GM19099 (cell line): ENCODE measurements at regions not wholly inside any gene's neighbourhood (a gene's known extent, or its start where the extent isn't known, plus 50 kb on each side); places are given as distances from the start of the nearest gene placed in this dataset.

ENCODE experiments used
- POLR2A ChIP-seq: IDR thresholded peaks from 3 replicates; pipeline ENCODE4 v1.6.1; 2011; ENCODE audit warnings: low read depth; ENCODE audit not compliant: insufficient read length; ENCODE audit errors: extremely low read depth

DNA sequence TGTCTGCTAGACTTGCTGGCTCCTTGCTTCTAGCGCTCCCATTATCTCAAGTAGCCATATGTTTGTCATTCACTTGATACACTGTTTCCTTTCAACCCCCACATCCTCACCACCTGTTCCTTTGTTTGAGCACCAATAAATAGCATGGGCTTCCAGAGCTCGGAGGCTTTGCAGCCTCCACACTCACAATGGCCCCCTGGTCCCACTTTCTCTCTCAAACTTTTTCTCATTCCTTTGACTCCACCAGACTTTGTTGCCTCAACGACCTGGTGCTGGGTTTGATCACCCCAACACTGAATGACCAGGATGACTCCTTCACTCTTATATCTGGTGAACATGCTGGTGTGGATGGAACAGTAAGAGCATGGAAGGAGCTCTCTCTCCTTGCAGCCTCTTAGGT, 114.5 kb upstream of the TRIM24 start:
- TF ChIP-seq POLR2A, result no peak

DNA sequence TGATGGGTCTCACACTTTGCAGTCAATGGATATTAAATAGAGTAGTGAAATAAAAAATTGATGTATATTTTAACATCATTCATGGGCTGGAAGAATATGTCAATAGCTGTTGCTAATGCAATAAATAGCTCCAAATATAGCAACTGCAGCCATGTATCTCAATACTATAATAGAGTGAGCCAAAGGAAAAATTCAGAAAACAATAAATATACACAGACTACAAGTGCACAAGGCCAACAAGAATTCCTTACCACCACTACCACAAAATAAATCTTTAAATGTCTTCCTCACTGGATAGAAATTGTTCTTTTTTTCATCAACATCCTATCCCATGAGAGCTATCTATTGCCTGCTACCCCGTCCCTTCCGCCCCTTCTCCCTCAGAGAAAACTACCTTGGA, 113.1 kb upstream of the TRIM24 start:
- no peak for TF ChIP-seq POLR2A

DNA sequence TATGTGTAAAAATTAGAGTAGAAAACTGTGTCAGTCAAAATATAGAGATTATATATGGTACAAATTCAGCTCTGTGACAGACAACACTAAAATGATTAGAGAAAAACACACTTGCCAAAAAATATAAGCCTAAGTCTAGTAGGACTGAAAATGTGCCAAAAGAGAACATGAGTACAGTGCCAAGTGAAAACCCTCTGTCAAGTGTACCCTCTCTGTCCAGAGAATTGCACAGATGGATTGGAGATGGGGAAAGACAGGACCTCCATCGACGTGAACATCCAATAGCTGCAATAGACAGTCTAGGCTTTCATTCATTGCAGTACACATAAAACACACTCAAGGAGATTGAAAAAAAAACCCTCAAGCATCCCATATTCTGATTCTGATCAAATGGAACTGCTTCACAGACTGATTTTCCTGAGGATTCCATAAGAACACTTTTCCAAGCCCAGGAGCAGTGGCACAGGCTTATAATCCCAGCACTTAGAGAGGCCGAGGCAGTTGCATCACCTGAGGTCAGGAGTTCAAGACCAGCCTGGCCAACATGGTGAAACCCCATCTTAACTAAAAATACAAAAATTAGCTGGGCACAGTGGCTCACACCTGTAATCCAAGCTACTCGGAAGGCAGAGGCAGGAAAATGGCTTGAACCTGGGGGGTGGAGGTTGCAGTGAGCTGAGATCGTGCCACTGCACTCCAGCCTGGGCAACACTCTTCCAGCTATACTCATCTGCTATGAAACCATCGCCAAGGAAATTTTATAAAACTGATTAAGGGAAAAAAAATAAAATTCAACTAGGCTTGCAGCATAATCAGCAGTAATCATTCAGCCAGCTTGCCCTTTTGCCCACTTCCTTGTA, 110.0 kb upstream of the TRIM24 start:
- TF ChIP-seq POLR2A, result no peak

DNA sequence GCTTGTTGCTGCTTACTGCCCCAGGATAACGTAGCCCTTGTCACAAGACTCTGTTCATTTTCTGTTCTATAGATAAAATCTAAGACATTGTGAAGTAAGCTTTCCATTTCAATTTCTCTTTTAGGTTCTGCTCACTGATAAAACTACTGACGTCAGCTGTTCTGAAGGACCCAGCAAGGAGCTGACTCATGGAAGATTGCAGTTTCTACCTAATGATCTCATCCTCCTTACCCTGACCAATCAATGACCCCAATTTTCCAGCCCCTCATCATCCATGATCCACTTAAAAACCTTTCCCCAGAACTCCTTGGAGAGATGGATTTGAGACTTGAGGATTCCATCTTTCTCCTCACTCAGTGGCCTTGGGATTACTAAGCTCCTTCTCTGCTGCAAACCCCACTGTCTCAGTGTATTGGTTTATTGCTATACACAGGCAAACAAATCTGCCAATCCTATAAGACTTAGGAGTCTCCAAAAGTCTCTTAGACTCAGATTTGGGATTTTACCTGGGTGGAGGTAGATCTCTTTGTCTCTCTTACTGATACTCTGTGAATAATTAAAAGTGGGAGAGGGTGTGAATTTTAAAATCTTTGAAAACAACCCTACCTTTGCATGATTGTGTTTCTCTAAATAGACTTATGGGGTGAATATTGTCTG, 109.2 kb upstream of the TRIM24 start:
- no peak for TF ChIP-seq POLR2A

DNA sequence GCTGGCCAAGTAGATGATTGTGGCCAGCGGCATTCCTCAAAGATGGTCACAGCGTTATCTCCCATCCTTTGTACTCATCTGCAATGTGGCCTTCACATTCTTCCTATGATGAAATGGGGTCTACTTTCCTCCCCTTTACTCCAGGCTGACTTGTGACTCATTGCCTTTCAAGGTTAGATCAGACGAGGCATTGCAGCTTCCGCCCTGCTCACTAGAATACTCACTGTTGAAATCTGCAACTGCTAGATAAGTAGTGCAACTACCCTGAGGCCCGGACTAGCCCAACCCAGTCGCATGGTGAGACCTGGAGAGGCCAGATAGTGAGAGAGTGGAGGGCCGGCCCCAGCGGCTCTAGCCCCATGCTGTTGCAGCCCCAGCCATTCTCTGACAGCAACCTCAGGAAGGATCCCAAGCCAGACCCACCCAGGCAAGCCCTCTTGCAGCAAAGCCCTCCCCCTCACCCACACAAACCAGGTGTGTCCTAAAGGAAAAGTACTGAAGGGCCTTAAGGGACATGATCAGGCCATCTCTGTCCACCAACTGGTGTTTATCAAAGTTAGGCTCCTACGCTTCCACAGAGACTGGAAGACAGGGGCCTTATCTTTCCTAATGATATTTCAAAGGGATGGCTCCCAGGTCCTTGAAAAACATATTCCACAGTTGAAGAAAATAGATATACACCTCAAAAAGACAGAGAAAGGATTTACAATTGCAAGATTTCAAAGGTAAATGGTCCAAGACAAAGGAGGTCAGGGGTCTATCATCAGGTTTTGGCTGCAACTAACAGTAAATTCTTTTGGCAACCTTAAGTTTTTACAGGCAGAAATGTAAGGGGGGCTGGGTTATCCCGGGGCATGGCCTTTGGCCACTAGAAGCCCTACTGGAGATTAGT, 107.2 kb upstream of the TRIM24 start:
- no peak for TF ChIP-seq POLR2A

DNA sequence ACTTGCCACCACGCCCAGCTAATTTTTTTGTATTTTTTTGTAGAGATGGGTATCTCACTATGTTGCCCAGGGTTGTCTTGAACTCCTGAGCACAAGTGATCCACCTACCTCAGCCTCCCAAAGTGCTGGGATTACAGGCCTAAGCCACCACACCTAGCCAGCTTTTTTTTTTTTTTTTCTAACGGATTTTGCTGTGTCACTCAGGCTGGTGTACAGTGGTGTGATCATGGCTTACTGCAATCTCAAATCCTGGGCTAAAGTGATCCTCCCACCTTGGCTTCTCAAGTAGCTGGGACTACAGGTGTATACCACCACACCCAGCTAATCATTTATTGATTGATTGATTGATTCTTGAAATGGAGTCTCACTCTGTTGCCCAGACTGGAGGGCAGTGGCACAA, 106.0 kb upstream of the TRIM24 start:
- TF ChIP-seq POLR2A, result no peak

DNA sequence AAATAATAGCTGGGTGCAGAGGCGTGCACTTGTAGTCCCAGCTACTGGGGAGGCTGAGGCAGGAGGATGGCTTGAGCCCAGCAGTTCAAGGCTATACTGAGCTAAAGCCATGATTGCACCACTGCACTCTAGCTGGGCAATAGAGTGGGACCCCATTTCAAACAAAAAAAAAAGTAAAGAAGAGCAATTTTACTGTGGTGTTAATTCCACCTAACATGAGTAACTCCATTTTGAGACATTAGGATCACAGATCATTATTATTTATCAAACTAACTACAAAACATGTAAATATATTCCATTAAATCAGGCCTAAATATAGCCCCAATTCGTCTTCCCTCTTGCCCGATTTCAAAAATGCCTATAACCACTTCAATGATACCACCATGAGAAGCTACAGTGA, 104.8 kb upstream of the TRIM24 start:
- no peak for TF ChIP-seq POLR2A

DNA sequence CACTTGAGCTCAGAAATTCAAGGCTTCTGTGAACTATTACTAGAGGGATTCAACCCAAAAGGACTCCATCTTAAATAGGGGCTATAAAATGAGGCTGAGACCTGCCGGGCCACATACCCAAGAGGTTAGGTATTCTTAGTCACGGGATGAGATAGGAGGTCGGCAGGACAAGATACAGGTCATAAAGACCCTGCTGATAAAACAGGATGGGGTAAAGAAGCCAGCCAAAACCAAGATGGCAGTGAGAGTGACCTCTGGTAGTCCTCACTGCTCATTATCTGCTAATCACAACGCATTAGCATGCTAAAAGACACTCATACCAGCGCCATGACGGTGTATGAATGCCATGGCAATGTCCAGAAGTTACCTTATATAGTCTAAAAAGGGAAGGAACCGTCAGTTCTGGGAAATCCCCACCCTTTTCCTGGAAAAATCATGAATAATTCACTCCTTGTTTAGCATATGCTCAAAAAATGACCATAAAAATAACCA, 101.2 kb upstream of the TRIM24 start:
- no peak for TF ChIP-seq POLR2A

DNA sequence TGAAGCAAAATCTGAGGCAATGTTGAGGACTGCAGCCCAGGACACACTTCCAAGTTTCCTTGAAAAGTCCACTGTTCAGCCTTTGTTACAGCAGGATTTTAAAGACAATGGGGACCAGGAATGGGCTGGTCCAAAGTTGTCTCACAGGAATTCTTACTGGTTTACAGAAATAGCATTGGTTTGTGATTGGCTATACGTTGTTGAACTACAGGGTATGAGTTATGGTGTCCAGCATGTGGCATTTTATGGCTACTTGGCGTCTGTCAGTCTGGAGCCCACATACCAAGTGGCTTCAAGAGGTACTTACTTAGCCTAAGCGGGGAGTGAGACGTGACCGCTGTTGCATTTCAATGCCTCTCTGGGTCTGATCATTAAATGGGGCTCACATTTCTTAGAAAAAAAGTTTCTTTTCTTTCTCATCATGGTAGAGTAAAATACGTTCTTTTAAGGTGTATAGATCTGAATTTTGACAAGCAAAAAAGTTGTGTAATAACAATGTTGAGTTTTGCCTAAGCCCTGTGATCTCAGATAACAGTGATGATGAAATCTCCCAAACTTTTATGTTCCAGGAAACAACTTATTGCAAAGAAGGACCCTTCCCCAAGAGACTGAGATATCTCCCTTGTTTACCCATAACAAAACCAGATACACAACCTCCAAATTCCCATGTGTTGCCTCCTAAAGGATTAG, 100.0 kb upstream of the TRIM24 start:
- TF ChIP-seq POLR2A, result no peak

DNA sequence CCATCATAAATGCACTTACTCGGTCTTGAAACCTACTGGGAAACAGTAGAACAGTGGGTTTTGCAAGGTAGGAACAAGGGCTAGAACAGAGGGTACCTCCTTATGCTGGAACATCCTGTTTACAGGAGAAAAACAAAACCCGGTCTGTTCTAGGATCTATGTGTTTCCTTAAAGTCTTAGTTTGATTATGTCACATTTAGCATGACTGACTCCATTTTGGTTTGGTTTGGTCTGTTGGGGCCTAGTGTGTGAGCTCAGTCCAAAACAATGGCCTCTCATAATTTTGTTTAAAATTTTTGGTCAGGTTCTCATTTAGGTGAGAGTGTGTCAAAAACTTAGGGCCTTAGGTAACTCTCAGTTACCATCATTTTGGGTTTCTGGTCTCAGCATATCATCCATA, 96.3 kb upstream of the TRIM24 start:
- no peak for TF ChIP-seq POLR2A

DNA sequence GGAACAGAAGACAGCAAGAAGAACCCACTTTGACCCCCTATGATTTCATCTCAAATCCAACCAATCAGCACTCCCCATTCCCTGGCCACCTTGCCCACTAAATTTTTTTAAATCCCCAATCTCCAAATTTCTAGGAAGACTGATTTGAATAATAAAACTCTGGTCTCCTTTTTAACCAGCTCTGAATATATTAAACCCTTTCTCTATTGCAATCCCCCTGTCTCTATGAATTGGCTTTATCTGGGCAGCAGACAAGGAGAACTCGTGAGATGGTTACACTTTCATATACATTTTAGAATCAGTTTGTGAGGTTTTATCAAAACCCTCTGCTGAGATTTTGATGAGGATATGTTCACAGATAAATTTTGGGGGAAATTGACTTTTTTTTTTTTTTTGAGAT, 90.3 kb upstream of the TRIM24 start:
- no peak for TF ChIP-seq POLR2A

DNA sequence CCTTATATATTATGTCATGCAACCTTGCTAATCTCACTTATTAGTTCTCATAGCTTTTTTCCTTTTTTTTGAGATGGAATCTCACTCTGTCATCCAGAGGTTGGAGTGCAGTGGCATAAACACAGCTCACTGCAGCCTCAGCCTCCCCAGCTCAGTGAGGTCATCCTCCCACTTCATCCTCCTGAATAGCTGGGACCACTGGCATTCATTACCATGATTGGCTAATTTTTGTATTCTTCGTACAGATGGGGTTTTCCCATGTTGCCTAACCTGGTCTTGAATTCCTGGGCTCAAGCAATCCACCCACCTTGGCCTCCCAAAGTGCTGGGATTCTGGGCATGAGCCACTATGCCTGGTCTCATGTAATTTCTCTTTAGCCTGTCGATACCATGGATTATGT, 89.1 kb upstream of the TRIM24 start:
- TF ChIP-seq POLR2A, result no peak

DNA sequence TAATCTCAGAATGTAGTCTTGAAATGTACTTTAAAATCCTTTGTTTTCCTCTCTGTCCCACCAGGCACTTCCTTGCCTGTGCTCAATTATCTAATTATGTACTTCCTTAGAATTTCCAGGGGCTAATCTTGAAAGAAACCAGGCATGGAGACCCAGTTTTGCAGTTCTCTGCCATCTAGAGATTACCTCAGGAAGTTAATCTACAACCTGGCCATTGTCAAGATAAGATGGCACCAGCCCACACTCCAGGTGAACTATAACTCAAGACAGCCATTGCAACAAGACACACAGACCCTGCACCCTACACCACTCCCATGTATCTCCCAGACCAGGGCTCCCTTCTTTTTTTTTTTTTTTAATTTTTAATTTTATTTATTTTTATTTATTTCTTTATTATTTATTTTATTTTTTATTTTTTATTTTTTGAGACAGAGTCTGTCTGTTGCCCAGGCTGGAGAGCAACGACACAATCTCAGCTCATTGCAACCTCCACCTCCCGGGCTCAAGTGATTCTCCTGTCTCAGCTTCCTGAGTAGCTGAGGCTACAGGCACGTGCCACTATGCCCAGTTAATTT, 85.9 kb upstream of the TRIM24 start:
- TF ChIP-seq POLR2A, result no peak

DNA sequence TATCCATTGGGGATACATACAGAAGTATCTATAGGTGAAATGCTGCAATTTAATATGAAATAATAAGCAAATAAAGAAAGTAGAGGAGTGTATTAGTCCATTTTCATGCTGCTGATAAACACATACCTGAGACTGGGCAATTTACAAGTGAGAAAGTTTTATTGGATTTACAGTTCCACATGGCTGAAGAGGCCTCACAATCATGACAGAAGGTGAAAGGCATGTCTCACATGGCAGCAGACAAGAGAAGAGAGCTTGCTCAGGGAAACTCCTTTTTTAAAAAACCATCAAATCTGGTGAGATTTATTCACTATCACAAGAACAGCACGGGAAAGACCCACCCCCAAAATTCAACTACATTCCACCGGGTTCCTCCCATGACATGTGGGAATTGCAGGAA, 82.8 kb upstream of the TRIM24 start:
- TF ChIP-seq POLR2A, result no peak
